GM06990 (cell line): ENCODE measurements at regions not wholly inside any gene's neighbourhood (a gene's known extent, or its start where the extent isn't known, plus 50 kb on each side); places are given as distances from the start of the nearest gene placed in this dataset.

Experiments used
- DNase-seq: peaks from one replicate; pipeline ENCODE4 v3.0.0-alpha.2; 2011; ENCODE audit not compliant: insufficient read length; ENCODE audit errors: extremely low read depth
- H3K27me3 ChIP-seq: replicated peaks from 2 replicates; pipeline ENCODE4 v1.6.0; 2011; ENCODE audit warnings: low read length; ENCODE audit not compliant: control insufficient read depth, insufficient read depth
- H3K36me3 ChIP-seq: 2 replicates; pipeline ENCODE4 v1.5.1; 2011; ENCODE audit warnings: low read length; ENCODE audit not compliant: control insufficient read depth, insufficient read depth
- H3K4me3 ChIP-seq: replicated peaks from 2 replicates; pipeline ENCODE4 v1.5.1; 2011; ENCODE audit warnings: low read depth, mild to moderate bottlenecking, control low read depth, low read length
- TF ChIP-seq, protein P1 (sequence below): IDR thresholded peaks from 2 replicates; pipeline ENCODE4 v1.5.1; 2011; ENCODE audit warnings: low read length, control low read depth, mild to moderate bottlenecking, inconsistent platforms; ENCODE audit not compliant: insufficient read depth, poor library complexity, severe bottlenecking

DNA sequence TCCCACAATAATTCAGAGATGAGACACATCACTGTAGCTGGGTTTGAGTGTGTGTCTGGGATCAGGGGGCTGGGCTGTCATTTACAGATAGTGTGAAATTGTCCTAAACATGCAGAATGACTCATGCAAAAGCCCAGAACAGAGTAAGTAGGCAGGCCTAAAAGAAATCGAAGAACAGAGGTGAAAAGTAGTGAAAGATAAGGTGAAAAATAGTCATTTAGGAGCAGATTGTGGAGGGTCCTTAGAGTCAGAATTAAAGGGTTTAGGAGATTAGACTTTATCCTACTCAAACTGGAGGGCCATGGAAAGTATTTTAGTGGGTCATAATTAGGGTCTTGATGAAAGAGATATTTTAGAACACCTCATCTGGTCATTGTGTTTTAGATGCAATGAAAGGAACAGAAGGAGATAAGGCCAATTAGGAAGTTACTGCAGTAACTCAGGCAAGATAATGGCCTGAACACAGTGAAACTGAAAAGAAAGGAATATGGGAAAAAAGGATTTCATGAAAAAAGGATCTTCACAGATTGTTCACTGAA is 58.3 kb upstream of the NEBL start:
- no peaks in the 10 kb centered on the region for H3K27me3 ChIP-seq
- no peak overlapping the region for H3K4me3 ChIP-seq
- TF ChIP-seq, protein P1, sequence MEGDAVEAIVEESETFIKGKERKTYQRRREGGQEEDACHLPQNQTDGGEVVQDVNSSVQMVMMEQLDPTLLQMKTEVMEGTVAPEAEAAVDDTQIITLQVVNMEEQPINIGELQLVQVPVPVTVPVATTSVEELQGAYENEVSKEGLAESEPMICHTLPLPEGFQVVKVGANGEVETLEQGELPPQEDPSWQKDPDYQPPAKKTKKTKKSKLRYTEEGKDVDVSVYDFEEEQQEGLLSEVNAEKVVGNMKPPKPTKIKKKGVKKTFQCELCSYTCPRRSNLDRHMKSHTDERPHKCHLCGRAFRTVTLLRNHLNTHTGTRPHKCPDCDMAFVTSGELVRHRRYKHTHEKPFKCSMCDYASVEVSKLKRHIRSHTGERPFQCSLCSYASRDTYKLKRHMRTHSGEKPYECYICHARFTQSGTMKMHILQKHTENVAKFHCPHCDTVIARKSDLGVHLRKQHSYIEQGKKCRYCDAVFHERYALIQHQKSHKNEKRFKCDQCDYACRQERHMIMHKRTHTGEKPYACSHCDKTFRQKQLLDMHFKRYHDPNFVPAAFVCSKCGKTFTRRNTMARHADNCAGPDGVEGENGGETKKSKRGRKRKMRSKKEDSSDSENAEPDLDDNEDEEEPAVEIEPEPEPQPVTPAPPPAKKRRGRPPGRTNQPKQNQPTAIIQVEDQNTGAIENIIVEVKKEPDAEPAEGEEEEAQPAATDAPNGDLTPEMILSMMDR, result no peak
- no peaks in the 10 kb centered on the region for H3K36me3 ChIP-seq
- DNase-seq, result no peak

DNA sequence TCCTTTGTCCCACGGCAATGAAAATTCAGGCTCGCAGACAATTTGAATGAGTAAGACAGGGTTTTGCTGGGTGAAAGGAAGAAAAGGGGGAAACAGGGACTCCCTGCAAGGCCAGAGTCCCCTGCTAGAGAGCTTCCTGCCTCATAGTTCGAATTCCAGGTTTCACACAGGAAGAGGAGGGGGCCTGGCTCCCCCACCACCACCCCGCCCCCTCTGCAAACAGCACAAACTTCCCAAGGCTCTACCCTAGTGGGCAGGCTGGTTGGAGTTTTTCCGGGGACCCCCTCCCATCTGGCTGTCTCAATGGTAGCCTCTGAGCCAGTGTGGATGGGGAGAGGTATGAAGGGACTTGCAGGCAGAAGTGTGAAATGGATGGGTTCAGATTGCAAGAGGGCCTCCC is 57.4 kb upstream of the NEBL start:
- H3K27me3 ChIP-seq, result no peaks in the 10 kb centered on the region
- H3K36me3 ChIP-seq, result no peaks in the 10 kb centered on the region
- TF ChIP-seq, protein P1, result no peak
- H3K4me3 ChIP-seq, result no peak overlapping the region
- DNase-seq, result no peak

DNA sequence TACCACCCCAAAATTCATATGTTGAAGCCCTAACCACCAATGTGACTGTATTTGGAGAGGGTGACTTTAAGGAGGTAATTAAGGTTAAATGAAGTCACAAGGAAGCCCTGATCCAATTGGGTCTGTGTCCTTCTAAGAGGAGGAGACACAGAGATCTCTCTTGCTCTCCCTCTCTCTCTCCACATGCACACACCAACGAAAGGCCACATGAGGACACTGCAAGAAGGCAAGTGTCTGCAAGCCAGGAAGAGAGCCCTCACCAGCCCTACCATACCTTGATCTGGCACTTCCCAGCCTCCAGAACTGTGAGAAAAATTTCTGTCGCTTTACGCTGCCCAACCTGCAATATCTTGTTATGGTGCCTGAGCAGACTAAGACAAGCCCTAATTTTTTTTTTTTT is 56.0 kb upstream of the NEBL start:
- TF ChIP-seq, protein P1, result no peak
- DNase-seq, result no peak
- H3K27me3 ChIP-seq, result no peaks in the 10 kb centered on the region
- no peaks in the 10 kb centered on the region for H3K36me3 ChIP-seq
- H3K4me3 ChIP-seq, result no peak overlapping the region

DNA sequence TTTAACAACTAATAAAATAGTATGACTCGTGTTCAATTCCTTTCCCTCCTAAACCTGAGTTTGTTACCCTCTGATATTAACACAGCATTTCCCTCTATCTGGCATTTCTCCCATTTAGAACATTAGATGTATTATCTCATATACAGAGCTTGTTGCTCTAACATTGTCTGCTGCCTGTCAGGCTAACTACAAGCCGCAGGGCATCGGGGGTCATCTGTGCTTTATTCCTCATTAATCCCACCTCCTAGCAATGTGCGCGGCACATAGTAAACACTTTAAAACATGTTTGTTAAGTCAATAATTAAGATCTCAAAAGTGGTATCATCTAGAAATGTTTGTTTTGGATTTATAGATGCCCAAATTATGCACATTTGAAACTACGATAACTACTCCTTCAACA is 52.9 kb upstream of the NEBL start:
- DNase-seq, result no peak
- H3K36me3 ChIP-seq, result no peaks in the 10 kb centered on the region
- no peak overlapping the region for H3K4me3 ChIP-seq
- no peaks in the 10 kb centered on the region for H3K27me3 ChIP-seq
- TF ChIP-seq, protein P1, result no peak

DNA sequence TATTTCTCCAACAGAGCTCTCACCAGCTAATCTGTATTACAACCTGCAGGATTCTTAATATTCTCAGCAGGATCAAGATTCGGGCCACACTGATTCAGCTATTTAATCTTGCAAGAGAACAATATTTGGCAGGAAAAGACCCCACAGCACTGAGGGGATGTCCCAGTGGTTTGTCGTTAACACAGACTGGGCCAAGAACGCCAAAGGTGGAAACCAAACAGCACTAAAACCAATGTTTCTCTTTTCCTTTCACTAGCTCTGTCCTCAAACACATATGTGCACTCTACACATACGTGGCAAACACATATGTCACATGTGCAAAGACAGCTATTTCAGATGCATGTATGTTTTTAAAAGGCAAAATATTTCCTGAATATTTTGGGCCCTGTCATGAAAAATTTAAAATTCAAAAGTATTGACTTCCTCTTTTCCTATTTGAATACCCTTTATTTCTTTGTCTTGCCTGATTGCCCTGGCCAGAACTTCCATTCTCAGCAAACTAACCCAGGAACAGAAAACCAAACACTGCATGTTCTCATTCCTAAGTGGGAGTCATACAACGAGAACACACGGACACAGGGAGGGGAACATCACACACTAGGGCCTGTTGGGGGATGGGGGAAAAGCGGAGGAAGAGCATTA is 51.7 kb upstream of the NEBL start:
- Histone ChIP-seq H3K27me3 (no peaks in the 10 kb centered on the region), H3K4me3 (no peak overlapping the region), H3K36me3 (no peaks in the 10 kb centered on the region)
- no peak for DNase-seq
- TF ChIP-seq, protein P1, result no peak
